HEK293 (cell line): ENCODE measurements at regions not wholly inside any gene's neighbourhood (a gene's known extent, or its start where the extent isn't known, plus 50 kb on each side); places are given as distances from the start of the nearest gene placed in this dataset.

ENCODE experiments used
- CTCF ChIA-PET: fragments of 350-600 bp; formaldehyde crosslinking; extraction: SDS; loops from one replicate; lab custom pipeline; 2021; ENCODE audit warnings: antibody characterized with exemption; lab: Yijun Ruan, JAX
- POLR2A ChIA-PET: fragments of 300-600 bp; formaldehyde crosslinking; extraction: SDS; loops from one replicate; lab custom pipeline; 2020; ENCODE audit warnings: antibody characterized with exemption, inconsistent platforms; lab: Yijun Ruan, JAX
- H3K27ac ChIP-seq: fragments of 200-500 bp; sonication (Bioruptor generic); 2 replicates; pipeline ENCODE4 v1.5.1; 2014; ENCODE audit warnings: low read depth, low read length, control low read depth, inconsistent platforms; ENCODE audit errors: extremely low read depth
- H3K36me3 ChIP-seq, 2 experiments: fragments of 200-500 bp in 1 of 2; sonication (Bioruptor generic) in 1 of 2; 1 replicate in 1 of 2; 2 replicates in 1 of 2; pipeline ENCODE4 v1.5.1; 2014 to 2017; ENCODE audit warnings: inconsistent platforms in 2 of 2, low read length in 2 of 2; ENCODE audit not compliant: control insufficient read depth in 2 of 2, insufficient read depth in 1 of 2
- H3K4me1 ChIP-seq: fragments of 200-500 bp; sonication (Bioruptor generic); 2 replicates; pipeline ENCODE4 v1.5.1; 2014; ENCODE audit warnings: mild to moderate bottlenecking, low read length, inconsistent platforms; ENCODE audit not compliant: control insufficient read depth, insufficient read depth
- H3K4me3 ChIP-seq: 2 replicates; pipeline ENCODE4 v1.5.1; 2011; ENCODE audit warnings: low read depth, mild to moderate bottlenecking, control low read depth, low read length, moderate library complexity
- H3K9me3 ChIP-seq: fragments of 200-500 bp; sonication (Bioruptor generic); 2 replicates; pipeline ENCODE4 v1.5.1; 2014; ENCODE audit warnings: low read depth, low read length, inconsistent platforms; ENCODE audit not compliant: control insufficient read depth, insufficient read depth
- HOXA7 ChIP-seq: sonication (generic); formaldehyde crosslinking; IDR thresholded peaks from 2 replicates; pipeline ENCODE4 v1.8.1; 2022; ENCODE audit warnings: missing genetic modification reagents, borderline replicate concordance
- KLF1 ChIP-seq: fragments of 450-650 bp; formaldehyde crosslinking; IDR thresholded peaks from 2 replicates; pipeline ENCODE4 v1.5.1; 2016; ENCODE audit warnings: missing biosample characterization, missing genetic modification characterization
- MZF1 ChIP-seq: fragments of 450-650 bp; formaldehyde crosslinking; IDR thresholded peaks from 2 replicates; pipeline ENCODE4 v1.5.1; 2017; ENCODE audit warnings: missing biosample characterization, missing genetic modification characterization, borderline replicate concordance
- PRDM4 ChIP-seq: fragments of 450-650 bp; formaldehyde crosslinking; IDR thresholded peaks from 2 replicates; pipeline ENCODE4 v1.5.1; 2017; ENCODE audit warnings: missing biosample characterization, missing genetic modification characterization
- ZBTB6 ChIP-seq: fragments of 450-650 bp; formaldehyde crosslinking; IDR thresholded peaks from 2 replicates; pipeline ENCODE4 v1.5.1; 2017; ENCODE audit warnings: missing biosample characterization, missing genetic modification characterization
- ZBTB8A ChIP-seq: fragments of 450-650 bp; formaldehyde crosslinking; IDR thresholded peaks from 2 replicates; pipeline ENCODE4 v1.5.1; 2016; ENCODE audit warnings: missing biosample characterization, missing genetic modification characterization
- ZFP37 ChIP-seq: fragments of 450-650 bp; formaldehyde crosslinking; IDR thresholded peaks from 2 replicates; pipeline ENCODE4 v1.5.1; 2016; ENCODE audit warnings: missing biosample characterization, missing genetic modification characterization
- ZFP41 ChIP-seq: fragments of 450-650 bp; formaldehyde crosslinking; IDR thresholded peaks from 2 replicates; pipeline ENCODE4 v1.5.1; 2016; ENCODE audit warnings: missing biosample characterization, missing genetic modification characterization, borderline replicate concordance
- ZNF121 ChIP-seq: fragments of 450-650 bp; formaldehyde crosslinking; IDR thresholded peaks from 2 replicates; pipeline ENCODE4 v1.5.1; 2016; ENCODE audit warnings: missing biosample characterization, missing genetic modification characterization
- ZNF132 ChIP-seq: fragments of 450-650 bp; formaldehyde crosslinking; IDR thresholded peaks from 2 replicates; pipeline ENCODE4 v1.5.1; 2017; ENCODE audit warnings: missing biosample characterization, missing genetic modification characterization, borderline replicate concordance
- ZNF138 ChIP-seq: fragments of 450-650 bp; formaldehyde crosslinking; IDR thresholded peaks from 2 replicates; pipeline ENCODE4 v1.5.1; 2016; ENCODE audit warnings: missing biosample characterization, missing genetic modification characterization, borderline replicate concordance
- ZNF19 ChIP-seq: fragments of 450-650 bp; formaldehyde crosslinking; IDR thresholded peaks from 2 replicates; pipeline ENCODE4; 2016; ENCODE audit warnings: missing biosample characterization, missing genetic modification characterization, low read depth
- ZNF341 ChIP-seq: fragments of 450-650 bp; formaldehyde crosslinking; IDR thresholded peaks from 2 replicates; pipeline ENCODE4; 2016; ENCODE audit warnings: low read depth, missing biosample characterization, missing genetic modification characterization
- ZNF362 ChIP-seq: fragments of 450-650 bp; formaldehyde crosslinking; IDR thresholded peaks from 2 replicates; pipeline ENCODE4 v1.5.1; 2016; ENCODE audit warnings: missing biosample characterization, missing genetic modification characterization
- ZNF514 ChIP-seq: fragments of 450-650 bp; formaldehyde crosslinking; IDR thresholded peaks from 2 replicates; pipeline ENCODE4 v1.5.1; 2016; ENCODE audit warnings: missing biosample characterization, missing genetic modification characterization
- ZNF561 ChIP-seq: fragments of 450-650 bp; IDR thresholded peaks from 2 replicates; pipeline ENCODE4 v1.5.1; 2018; ENCODE audit warnings: missing biosample characterization, missing genetic modification characterization, borderline replicate concordance
- ZNF626 ChIP-seq: fragments of 450-650 bp; sonication (Bioruptor Pico); formaldehyde crosslinking; IDR thresholded peaks from 2 replicates; pipeline ENCODE4 v1.5.1; 2018; ENCODE audit warnings: missing biosample characterization, missing genetic modification characterization, inconsistent platforms
- ZNF629 ChIP-seq: fragments of 450-650 bp; formaldehyde crosslinking; IDR thresholded peaks from 2 replicates; pipeline ENCODE4 v1.5.1; 2017; ENCODE audit warnings: missing biosample characterization, missing genetic modification characterization
- ZNF654 ChIP-seq: fragments of 450-650 bp; formaldehyde crosslinking; IDR thresholded peaks from 2 replicates; pipeline ENCODE4 v1.5.1; 2016; ENCODE audit warnings: low read depth, missing biosample characterization, missing genetic modification characterization
- ZNF768 ChIP-seq: fragments of 450-650 bp; formaldehyde crosslinking; IDR thresholded peaks from 2 replicates; pipeline ENCODE4 v1.5.1; 2018; ENCODE audit warnings: missing biosample characterization, mild to moderate bottlenecking, missing genetic modification characterization
- TF ChIP-seq, protein P1 (sequence below): fragments of 450-650 bp; formaldehyde crosslinking; IDR thresholded peaks from 2 replicates; pipeline ENCODE4 v1.5.1; 2016; ENCODE audit warnings: missing biosample characterization, missing genetic modification characterization

DNA sequence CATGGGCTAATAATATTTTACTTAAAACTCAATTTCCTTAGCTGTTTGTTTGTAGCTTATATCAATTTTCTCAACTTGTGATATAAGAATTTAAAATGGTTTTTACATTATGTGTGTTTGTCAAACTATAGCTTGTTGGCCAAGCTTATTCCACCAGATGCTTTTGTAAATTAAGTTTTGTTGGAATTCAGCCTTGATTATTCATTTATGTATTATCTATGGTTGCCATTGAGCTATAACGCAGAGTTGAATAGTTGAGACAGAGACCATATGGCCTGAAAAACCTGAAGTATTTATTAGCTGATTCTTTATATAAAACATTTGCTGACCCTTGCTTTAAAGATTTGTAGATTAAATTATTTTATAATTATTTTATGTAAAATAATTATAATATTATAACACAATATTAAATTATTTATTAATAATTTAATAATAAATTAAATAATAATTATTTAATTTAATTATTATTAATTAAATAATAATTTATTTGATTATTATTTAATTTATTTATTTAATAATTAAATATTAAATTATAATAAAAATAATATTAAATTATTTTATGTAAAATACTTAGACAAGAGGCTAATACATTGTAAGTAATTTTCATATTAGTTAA lies 779.6 kb upstream of the NECTIN3 start:
- CTCF ChIA-PET = interaction anchor here (0.7 kb wide), 1 partner anchor 793 kb away, joined by 4 read pairs; no protein-coding TSS in a partner anchor
- POLR2A ChIA-PET = no interaction called here
- Histone ChIP-seq H3K4me1 (no peaks in the 10 kb centered on the region), H3K4me3 (no peak overlapping the region), H3K27ac (no peak overlapping the region), H3K9me3 (no peaks in the 10 kb centered on the region), H3K36me3 (no peaks in the 10 kb centered on the region)
- TF ChIP-seq ZBTB8A (tag by site-specific recombination) = no peak

DNA sequence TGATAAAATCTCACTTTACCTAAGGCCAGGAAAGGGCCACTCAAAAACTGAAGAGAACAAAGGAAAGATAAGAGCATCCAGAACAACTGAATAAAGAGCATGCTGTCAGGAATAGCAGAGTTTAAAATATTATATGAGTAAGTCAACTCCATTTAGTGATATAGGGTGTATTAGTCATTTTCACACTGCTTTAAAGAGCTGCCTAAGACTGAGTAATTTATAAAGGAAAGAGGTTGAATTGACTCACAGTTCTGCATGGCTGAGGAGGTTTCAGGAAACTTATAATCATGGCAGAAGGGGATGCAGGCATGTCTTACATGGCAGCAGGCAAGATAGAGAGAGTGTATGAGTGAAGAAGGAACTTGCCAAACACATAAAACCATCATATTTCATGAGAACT lies 778.0 kb upstream of the NECTIN3 start:
- POLR2A ChIA-PET = no interaction called here
- Histone ChIP-seq H3K9me3 (no peaks in the 10 kb centered on the region), H3K36me3 (no peaks in the 10 kb centered on the region), H3K27ac (no peak overlapping the region), H3K4me1 (no peaks in the 10 kb centered on the region), H3K4me3 (no peak overlapping the region)
- CTCF ChIA-PET = no interaction called here
- TF ChIP-seq HOXA7 (CRISPR knock-in tag) (no peak), ZNF138 (tag by site-specific recombination) (no peak), ZNF362 (tag by site-specific recombination) (no peak), ZNF514 (no peak), ZNF561 (no peak), ZNF654 (tag by site-specific recombination) (no peak), ZFP41 (tag by site-specific recombination) (no peak), ZNF19 (no peak), ZNF626 (tag by site-specific recombination) (no peak), ZNF341 (tag by site-specific recombination) (no peak), ZNF121 (tag by site-specific recombination) (no peak), ZNF629 (tag by site-specific recombination) (no peak), MZF1 (tag by site-specific recombination) (no peak), PRDM4 (tag by site-specific recombination) (no peak), ZBTB6 (no peak), ZFP37 (tag by site-specific recombination) (no peak), ZNF132 (tag by site-specific recombination) (no peak), KLF1 (tag by site-specific recombination) (no peak), ZNF768 (no peak)
- TF ChIP-seq, protein P1, sequence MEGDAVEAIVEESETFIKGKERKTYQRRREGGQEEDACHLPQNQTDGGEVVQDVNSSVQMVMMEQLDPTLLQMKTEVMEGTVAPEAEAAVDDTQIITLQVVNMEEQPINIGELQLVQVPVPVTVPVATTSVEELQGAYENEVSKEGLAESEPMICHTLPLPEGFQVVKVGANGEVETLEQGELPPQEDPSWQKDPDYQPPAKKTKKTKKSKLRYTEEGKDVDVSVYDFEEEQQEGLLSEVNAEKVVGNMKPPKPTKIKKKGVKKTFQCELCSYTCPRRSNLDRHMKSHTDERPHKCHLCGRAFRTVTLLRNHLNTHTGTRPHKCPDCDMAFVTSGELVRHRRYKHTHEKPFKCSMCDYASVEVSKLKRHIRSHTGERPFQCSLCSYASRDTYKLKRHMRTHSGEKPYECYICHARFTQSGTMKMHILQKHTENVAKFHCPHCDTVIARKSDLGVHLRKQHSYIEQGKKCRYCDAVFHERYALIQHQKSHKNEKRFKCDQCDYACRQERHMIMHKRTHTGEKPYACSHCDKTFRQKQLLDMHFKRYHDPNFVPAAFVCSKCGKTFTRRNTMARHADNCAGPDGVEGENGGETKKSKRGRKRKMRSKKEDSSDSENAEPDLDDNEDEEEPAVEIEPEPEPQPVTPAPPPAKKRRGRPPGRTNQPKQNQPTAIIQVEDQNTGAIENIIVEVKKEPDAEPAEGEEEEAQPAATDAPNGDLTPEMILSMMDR (tag by site-specific recombination) = no peak
